ENCODE measurements at regions not wholly inside any gene's neighbourhood (a gene's known extent, or its start where the extent isn't known, plus 50 kb on each side); places are given as distances from the start of the nearest gene placed in this dataset.

- TF ChIP-seq CTCF (IDR thresholded peaks at IDR 0.05), result no peak
- TF ChIP-seq POLR2A (IDR thresholded peaks at IDR 0.05), result no peak
Measured at GRCh38 chr3:10577486-10577885, 72.1 kb upstream of the ATP2B2 start.

Data from testis (tissue), 2 donors.